Kidney (tissue), 13 donors: ENCODE measurements at regions not wholly inside any gene's neighbourhood (a gene's known extent, or its start where the extent isn't known, plus 50 kb on each side); places are given as distances from the start of the nearest gene placed in this dataset.

Source experiments
- DNase-seq, 5 donors: peaks; one replicate each; pipeline ENCODE4 v3.0.0-alpha.2; 2013 to 2020
- FAIRE-seq: peaks from 2 replicates; lab custom pipeline; 2012; peaks lifted over from hg19 to GRCh38; lab: Jason Lieb, UNC
- H3K27ac ChIP-seq, 2 donors: one replicate each; pipeline ENCODE4 v1.7.0; 2013; ENCODE audit warnings: low read depth in 2 of 2, low read length in 2 of 2, inconsistent platforms in 1 of 2
- H3K27me3 ChIP-seq: one replicate; pipeline ENCODE4 v1.7.1; 2013; ENCODE audit warnings: low read length, inconsistent platforms; ENCODE audit not compliant: control insufficient read depth, insufficient read depth
- H3K36me3 ChIP-seq, 3 donors: one replicate each; pipeline versions ENCODE4 v1.7.0 to v1.7.1; 2013; ENCODE audit warnings: low read length in 3 of 3, control low read depth in 1 of 3, inconsistent platforms in 1 of 3; ENCODE audit not compliant: insufficient read depth in 3 of 3, control insufficient read depth in 2 of 3
- H3K4me1 ChIP-seq, 3 donors: one replicate each; pipeline versions ENCODE4 v1.7.0 to v1.7.1; 2013; ENCODE audit warnings: low read length in 3 of 3, inconsistent platforms in 1 of 3, low read depth in 1 of 3; ENCODE audit not compliant: control insufficient read depth in 2 of 3, insufficient read depth in 2 of 3
- H3K4me3 ChIP-seq, 3 donors: one replicate each; pipeline versions ENCODE4 v1.7.0 to v1.8.1; 2013; ENCODE audit warnings: low read length in 3 of 3, control low read depth in 1 of 3, inconsistent platforms in 1 of 3
- H3K9ac ChIP-seq, 3 donors: one replicate each; pipeline versions ENCODE4 v1.7.0 to v1.7.1; 2013; ENCODE audit warnings: low read length in 3 of 3, control low read depth in 1 of 3, inconsistent platforms in 1 of 3
- H3K9me3 ChIP-seq, 3 donors: one replicate each; pipeline versions ENCODE4 v1.7.0 to v1.7.1; 2013; ENCODE audit warnings: low read length in 3 of 3, control low read depth in 1 of 3, inconsistent platforms in 1 of 3; ENCODE audit not compliant: control insufficient read depth in 2 of 3, insufficient read depth in 1 of 3
- intact Hi-C: fragments of 100-400 bp; cut with DNase I; formaldehyde crosslinking; loops from one replicate; pipeline ENCODE4 v1.11.1; 2022
- TF ChIP-seq, protein P1 (sequence below): IDR thresholded peaks from 3 replicates; pipeline ENCODE4 v1.5.1; 2012; ENCODE audit warnings: mild to moderate bottlenecking, moderate library complexity, borderline replicate concordance; ENCODE audit not compliant: insufficient read depth; ENCODE audit errors: extremely low read depth
- donor health status: control.
- donor health status: control.
- donor health status: control.
- donor health status: control.
- donor health status: control.
- donor health status: DM: yes; HTN: yes; CAD: no.
- donor health status: Normal renal cell carcinoma (clear cell type).

DNA sequence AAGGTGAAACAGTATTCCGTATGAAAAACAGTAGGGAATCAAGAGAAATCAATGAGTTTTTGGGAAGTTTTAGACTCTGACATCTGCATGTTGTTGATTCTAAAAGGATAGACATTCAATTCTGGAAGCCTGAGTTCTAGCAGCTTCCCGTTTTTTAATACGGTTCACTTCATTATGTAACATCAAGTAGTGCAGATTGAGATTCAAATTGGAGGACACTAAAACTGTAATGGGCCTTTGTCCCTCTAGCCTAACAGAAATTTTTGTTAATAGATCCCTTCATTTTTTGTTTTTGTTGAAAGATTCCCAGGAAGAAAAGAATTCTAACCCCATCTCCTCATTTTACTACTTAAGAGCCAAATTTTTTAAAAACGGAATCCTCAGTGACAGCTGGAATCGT is 384.6 kb downstream of the SH3GL2 start:
- no peak overlapping the region for H3K27ac ChIP-seq
- H3K36me3 ChIP-seq = no peaks in the 10 kb centered on the region
- DNase-seq (no peak), FAIRE-seq (no peak)
- H3K4me3 ChIP-seq = no peak overlapping the region
- no peaks in the 10 kb centered on the region for H3K4me1 ChIP-seq
- H3K9ac ChIP-seq = no peak overlapping the region
- TF ChIP-seq, protein P1, sequence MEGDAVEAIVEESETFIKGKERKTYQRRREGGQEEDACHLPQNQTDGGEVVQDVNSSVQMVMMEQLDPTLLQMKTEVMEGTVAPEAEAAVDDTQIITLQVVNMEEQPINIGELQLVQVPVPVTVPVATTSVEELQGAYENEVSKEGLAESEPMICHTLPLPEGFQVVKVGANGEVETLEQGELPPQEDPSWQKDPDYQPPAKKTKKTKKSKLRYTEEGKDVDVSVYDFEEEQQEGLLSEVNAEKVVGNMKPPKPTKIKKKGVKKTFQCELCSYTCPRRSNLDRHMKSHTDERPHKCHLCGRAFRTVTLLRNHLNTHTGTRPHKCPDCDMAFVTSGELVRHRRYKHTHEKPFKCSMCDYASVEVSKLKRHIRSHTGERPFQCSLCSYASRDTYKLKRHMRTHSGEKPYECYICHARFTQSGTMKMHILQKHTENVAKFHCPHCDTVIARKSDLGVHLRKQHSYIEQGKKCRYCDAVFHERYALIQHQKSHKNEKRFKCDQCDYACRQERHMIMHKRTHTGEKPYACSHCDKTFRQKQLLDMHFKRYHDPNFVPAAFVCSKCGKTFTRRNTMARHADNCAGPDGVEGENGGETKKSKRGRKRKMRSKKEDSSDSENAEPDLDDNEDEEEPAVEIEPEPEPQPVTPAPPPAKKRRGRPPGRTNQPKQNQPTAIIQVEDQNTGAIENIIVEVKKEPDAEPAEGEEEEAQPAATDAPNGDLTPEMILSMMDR = no peak
- intact Hi-C loops = no loop called here
- H3K9me3 ChIP-seq = no peaks in the 10 kb centered on the region
- H3K27me3 ChIP-seq = no peaks in the 10 kb centered on the region

DNA sequence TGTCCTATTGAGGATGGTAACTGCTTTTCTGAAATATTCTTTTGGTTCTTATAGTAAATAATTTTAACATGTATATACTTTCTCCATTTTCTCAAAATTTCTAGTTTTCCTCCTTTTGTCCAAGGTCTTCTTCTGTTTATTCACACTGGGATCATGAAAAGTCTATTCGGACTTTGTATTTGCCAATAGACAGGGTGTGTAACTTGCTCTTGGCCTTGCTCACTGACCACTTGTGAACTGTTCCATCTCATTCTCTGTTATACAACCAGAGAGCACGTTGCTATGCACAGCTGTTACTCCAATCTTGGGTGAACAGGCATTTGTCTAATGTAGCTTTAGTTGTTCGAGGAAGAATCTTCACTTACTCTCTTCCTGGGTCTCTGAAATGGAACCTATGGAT is 388.9 kb downstream of the SH3GL2 start:
- no peak for DNase-seq
- FAIRE-seq = no peak
- H3K4me1 ChIP-seq = no peaks in the 10 kb centered on the region
- H3K27ac ChIP-seq = no peak overlapping the region
- no peak overlapping the region for H3K4me3 ChIP-seq
- no peaks in the 10 kb centered on the region for H3K9me3 ChIP-seq
- H3K27me3 ChIP-seq = no peaks in the 10 kb centered on the region
- TF ChIP-seq, protein P1 = no peak
- H3K9ac ChIP-seq = no peak overlapping the region
- intact Hi-C loops = no loop called here
- no peaks in the 10 kb centered on the region for H3K36me3 ChIP-seq

DNA sequence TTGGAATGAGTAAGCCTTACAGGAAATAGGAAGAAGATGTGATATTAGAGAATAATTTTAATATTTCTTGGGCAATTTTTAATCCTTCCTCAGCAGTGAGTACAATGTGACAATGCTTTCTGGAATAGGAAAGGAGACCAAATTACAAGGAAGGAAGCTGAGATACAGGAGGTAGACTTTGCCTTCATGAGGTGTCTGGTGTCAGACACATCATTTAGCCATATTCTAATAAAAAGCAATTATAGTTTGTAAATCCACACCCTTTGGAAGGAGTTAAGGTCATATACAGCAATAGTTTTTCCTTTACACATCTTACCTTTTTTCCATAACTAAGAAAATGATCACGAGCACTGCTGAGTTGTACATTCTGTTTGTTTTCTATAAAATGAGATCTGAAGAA is 390.4 kb downstream of the SH3GL2 start:
- FAIRE-seq (no peak), DNase-seq (no peak)
- TF ChIP-seq, protein P1 = no peak
- intact Hi-C loops = no loop called here
- Histone ChIP-seq H3K4me1 (no peaks in the 10 kb centered on the region), H3K9me3 (no peaks in the 10 kb centered on the region), H3K27me3 (no peaks in the 10 kb centered on the region), H3K4me3 (no peak overlapping the region), H3K36me3 (no peaks in the 10 kb centered on the region), H3K27ac (no peak overlapping the region), H3K9ac (no peak overlapping the region)

DNA sequence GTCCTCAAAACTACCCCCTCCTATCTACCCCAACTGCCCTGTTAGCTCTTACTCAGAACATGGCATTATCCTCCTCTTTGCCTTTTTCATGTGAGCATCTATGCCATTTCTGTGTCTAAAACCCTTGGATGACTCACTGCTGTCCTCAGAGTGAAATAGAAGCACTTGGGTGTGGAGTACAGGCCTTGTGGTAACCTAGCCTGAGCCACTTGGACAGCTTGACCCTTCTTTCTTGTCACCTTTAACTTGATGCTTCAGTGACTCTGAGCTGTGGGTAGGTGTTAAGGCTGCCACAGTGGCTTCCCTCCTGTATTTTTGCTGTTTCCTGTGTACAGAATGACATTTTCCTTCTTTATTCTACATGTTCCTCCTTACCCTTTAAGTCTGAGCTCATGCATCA is 391.4 kb downstream of the SH3GL2 start:
- no peak for FAIRE-seq
- TF ChIP-seq, protein P1 = no peak
- H3K27me3 ChIP-seq = no peaks in the 10 kb centered on the region

More for the DNA sequence above, 391.4 kb downstream of the SH3GL2 start:
- intact Hi-C loops = no loop called here
- H3K36me3 ChIP-seq = no peaks in the 10 kb centered on the region
- H3K4me1 ChIP-seq = no peaks in the 10 kb centered on the region
- no peak overlapping the region for H3K4me3 ChIP-seq
- no peaks in the 10 kb centered on the region for H3K9me3 ChIP-seq
- no peak for DNase-seq
- H3K9ac ChIP-seq = no peak overlapping the region
- H3K27ac ChIP-seq = no peak overlapping the region
